Stimulated activated CD8-positive, alpha-beta memory T cell treated with anti-CD3 and anti-CD28 coated beads, Interleukin-4, amount 100 ng/mL, for 4 hours (primary cell): ENCODE measurements at regions not wholly inside any gene's neighbourhood (a gene's known extent, or its start where the extent isn't known, plus 50 kb on each side); places are given as distances from the start of the nearest gene placed in this dataset.
"Not testable (repeated sequence)": the region's sequence is repeated elsewhere in the genome, so short reads cannot be mapped to it uniquely, and the experiment has no call there.

Experiments used
- DNase-seq, 2 donors: peaks; one replicate each; pipeline ENCODE4 v3.0.0-alpha.2; 2020; ENCODE audit warnings: low read depth in 2 of 2, low spot score in 1 of 2

- no peak for DNase-seq
These were observed 790.4 kb downstream of the DIAPH3 start for GRCh38 chr13:59373341-59373740.

- no peak for DNase-seq
These were observed 789.0 kb downstream of the DIAPH3 start for GRCh38 chr13:59374691-59375090.

DNA sequence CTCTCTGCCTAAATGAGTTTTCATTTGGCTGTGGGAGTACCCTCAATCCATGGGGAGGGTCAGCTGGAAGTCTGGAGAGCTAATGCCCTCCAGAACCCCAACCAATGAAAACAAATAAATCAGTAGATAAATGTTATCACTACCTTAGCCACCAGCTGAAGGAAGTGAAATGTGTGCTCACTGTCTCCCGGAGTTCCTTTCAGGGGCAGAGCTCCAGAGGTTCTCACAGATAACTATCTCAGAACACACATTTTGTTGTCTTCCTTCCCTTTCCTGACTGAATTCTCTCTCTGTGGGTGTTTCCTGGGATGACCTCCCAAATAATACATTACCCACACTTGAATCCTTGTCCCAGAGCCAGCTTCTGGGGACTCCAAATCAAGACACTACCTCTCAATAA, 779.6 kb downstream of the DIAPH3 start:
- no peak for DNase-seq

DNA sequence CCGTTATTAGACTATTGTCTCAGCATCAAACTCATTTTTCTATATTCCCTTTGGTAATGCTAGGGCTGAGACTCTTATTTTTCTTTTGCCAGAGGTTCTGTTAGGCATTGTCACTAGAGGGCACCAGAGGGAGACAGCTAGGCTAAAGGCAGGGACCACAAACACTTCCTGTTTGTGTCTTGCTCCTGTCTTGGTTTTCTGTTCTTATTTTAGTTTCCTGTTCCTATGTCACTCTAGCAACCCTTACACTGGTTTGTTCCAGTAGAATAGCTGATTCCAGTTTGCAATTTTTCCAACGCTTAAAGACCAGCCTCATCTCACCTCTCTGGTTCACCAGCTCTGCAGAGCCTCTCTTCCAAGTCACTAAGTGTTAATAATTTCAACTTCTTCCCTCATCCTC, 772.0 kb downstream of the DIAPH3 start:
- DNase-seq = no peak

DNA sequence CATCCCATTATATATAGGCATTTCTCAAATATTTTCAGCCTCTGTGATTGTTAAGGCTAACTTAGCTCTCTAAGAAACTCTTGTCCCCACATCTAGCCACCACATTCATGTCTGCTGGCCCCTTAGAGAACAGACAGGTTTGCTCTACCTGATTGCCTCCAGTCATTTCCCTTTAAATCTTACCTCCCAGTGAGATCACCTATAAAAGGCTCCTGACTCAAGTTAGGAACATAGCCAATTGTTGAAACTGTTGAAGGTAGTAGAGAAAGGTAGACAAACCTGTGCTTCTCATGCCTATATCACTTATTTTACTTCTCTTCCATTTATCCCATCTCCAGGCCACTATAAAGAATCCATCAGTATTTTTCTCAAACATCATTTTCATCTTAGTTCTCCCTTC, 771.4 kb downstream of the DIAPH3 start:
- DNase-seq = no peak

DNA sequence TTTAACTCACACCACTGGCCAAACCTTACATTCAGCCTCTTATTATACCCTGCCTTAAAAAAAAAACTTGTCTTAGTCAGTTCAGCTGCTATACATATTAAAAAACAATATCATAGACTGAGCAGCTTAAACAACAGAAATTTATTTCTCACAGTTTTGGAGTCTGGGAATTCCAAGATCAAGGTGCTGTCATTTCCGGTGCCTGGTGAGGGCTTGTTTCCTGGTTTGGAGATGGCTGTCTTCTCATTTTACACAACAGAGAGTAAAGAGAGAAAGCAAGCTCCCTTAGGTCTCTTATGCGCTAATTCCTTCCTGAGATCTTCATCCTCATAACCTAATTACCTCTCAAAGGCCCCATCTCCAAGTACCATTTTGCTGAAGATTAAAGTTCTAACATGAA, 769.2 kb downstream of the DIAPH3 start:
- no peak for DNase-seq

- no peak for DNase-seq
These were observed 765.6 kb downstream of the DIAPH3 start for GRCh38 chr13:59398127-59398526.

- DNase-seq = no peak
These were observed 765.1 kb downstream of the DIAPH3 start for GRCh38 chr13:59398661-59399060.

- DNase-seq = no peak
These were observed 764.2 kb downstream of the DIAPH3 start for GRCh38 chr13:59399513-59399912.

DNA sequence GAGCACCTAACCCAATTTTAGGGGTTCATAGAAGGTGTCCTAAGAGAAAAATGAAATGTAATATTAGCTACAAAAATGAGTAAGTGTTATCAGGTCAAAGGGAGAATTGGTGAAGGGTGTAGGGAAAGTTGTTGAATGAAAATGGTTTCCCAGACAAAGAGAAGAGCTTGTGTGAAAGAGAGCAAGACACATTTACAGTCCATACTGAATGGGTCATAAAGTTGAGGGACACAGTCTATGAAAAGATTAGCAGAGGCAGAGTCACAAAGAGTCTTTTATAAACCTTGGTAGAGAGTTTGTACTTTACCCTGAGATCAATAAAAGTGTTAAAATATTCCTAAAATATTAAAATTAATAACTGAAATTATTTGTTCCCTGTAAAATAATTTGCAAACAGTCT, 759.4 kb downstream of the DIAPH3 start:
- no peak for DNase-seq

DNA sequence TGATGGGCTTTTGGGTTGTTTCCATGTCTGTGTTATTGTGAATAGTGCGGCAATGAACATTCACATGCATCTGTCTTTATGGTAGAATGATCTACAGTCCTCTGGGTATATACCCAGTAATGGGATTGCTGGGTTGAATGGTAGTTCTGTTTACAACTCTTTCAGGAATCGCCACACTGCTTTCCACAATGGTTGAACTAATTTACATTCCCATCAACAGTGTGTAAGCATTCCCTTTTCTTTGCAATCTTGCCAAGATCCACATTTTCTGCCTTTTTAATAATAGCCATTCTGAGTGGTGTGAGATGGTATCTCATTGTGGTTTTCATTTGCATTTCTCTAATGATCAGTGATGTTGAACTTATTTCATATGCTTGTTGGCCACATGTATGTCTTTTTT, 756.5 kb downstream of the DIAPH3 start:
- DNase-seq = not testable (repeated sequence)

DNA sequence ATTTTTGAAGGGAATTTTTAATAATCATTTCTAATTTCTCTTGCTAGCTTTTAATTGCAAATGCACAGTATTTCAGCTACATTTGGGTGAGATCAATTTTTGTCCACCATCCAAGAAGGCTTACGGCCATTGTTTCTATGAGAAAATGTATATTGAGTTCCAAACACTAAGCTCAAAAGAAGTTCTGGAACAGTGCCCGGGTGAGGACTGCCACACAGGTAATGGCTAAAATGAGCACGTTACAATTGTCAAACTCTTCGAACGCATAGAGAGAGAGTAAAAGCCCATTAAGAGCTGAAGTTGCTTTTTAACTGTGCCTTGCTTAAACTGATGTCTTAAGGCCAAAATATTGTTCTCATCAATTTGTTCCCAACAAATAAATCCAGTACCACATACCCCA, 755.0 kb downstream of the DIAPH3 start:
- no peak for DNase-seq

- DNase-seq = no peak
These were observed 754.5 kb downstream of the DIAPH3 start for GRCh38 chr13:59409211-59409610.

DNA sequence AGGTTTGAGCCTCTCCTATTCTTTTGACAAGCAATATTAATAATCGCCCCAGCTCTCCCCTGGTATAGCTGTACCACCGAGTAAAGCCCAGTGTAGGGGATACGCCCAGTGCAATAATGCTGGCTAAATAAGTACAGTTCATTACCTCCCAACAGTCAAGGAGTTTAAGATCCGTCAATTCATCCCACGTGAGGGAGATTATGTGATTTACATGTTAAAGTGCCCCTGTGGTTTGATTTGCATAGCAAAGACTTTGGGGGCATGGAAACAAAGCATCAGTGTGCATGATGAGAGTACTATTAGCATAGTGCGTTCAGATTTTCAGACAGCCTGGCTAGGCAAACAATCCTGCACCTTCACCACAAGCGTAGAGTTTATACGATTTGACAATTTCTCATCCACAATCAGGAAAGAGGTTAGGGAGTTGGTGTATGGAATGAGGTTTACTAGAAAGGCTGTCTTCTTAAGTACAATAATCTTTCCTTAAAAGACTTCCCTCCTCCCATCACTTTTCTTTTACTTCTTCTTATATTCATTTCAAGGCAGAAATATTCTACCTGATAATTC, 754.0 kb downstream of the DIAPH3 start:
- DNase-seq = no peak

DNA sequence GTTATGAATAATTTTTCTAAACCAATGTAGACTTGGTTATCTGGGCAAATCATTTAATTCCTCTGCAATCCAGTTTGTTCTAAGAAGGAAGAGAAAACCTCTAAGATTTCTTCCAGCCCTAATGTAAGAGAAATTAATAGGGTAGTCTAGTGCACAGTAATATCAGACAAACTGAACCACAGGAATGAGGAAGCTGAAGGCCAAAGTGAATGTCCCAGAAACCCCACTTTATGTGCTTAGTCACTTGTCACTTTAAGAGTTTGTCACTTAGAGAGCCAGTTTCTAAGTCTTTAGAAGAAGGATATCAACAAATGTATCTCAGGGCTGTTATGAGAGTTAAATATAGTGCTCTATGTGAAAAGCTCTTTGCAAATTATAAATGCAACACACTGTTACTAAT, 750.6 kb downstream of the DIAPH3 start:
- no peak for DNase-seq

DNA sequence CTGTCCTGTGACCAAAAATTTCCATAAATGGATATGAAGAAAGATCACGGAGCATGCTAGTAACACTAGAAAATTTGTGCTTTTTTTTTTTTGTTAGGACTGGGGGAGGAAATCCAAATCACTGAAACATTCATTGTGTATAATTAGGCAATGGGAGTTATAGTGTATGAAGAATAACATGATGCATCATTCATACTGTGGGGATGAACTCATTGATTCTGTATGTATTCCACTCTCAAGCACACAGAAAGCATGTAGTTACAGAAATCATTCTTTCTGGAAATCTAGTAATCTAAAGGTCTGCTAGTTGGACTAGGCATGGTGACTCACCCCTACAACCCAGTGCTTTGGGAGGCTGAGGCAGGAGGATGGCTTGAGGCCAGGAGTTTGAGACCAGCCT, 749.7 kb downstream of the DIAPH3 start:
- DNase-seq = no peak

GRCh38 chr13:59415498-59415897, 748.2 kb downstream of the DIAPH3 start:
- DNase-seq = no peak

DNA sequence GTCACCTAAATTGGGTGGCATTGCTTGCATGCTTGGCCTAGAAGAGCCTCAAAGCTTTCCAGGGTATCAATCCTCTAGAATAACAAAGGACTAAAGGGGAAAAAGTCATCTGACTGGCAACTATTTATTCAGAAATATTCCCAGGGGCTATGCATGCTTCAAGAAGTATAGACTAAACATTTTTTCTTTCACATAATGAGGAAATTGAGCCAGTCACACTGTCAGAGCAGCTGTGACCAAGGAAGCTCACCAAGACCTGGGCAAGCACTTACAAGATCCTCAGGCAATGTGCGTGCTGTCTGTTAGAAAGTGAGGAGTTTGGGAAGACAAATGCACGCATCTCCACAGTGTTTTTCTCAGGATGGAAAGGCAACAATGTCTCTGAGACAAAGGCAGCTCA, 747.2 kb downstream of the DIAPH3 start:
- DNase-seq = no peak

- no peak for DNase-seq
These were observed 741.1 kb downstream of the DIAPH3 start for GRCh38 chr13:59422646-59423045.

- no peak for DNase-seq
These were observed 739.9 kb downstream of the DIAPH3 start for GRCh38 chr13:59423708-59424340.

- no peak for DNase-seq
These were observed 739.1 kb downstream of the DIAPH3 start for GRCh38 chr13:59424661-59425060.

DNA sequence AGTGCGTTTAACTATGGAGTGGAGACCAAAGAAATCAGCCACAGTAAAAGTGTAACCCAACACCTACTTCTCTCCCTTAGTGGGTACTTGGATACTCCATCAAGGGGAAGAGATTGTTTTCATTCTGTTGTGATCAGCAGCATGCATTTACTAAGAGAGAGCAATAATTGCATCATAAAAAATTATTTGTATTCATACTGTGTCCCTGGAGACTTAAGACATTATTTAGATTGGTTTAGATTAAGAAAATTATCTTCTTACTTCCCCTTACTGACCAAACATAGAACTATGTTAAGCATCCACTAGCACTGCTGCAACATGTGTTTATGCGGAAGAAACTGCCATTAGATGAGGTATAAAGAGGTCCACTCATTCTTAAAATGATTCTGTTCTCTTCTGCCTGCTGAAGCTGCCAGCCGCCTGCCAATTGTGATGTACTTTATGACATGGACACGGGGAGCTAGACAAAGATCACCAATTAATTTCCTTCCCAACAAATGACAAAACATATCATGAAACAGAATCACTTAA, 738.5 kb downstream of the DIAPH3 start:
- DNase-seq = no peak

GRCh38 chr13:59435024-59435423, 728.7 kb downstream of the DIAPH3 start:
- no peak for DNase-seq
